GM12878 (cell line): ENCODE measurements at regions not wholly inside any gene's neighbourhood (a gene's known extent, or its start where the extent isn't known, plus 50 kb on each side); places are given as distances from the start of the nearest gene placed in this dataset.

Experiments used
- ATAC-seq: fragments of 200-7000 bp; cut with Tn5 transposase; 3 replicates; pipeline ENCODE4 v1.9.1; 2020; ENCODE audit warnings: mild to moderate bottlenecking, moderate library complexity
- BruUV-seq: library from RNA; stranded (reverse); fragments of 400-500 nt; replicated peaks from 2 replicates; lab custom pipeline; 2021; lab: Mats Ljungman, UMichigan
- CTCF ChIA-PET: fragments of 300-600 bp; sonication (Branson Sonifier 250); formaldehyde crosslinking; extraction: SDS; loops from one replicate; lab custom pipeline; 2021; ENCODE audit warnings: inconsistent platforms; lab: Yijun Ruan, JAX
- POLR2A ChIA-PET: fragments of 350-600 bp; formaldehyde crosslinking; extraction: SDS; loops from one replicate; lab custom pipeline; 2021; ENCODE audit warnings: inconsistent platforms; lab: Charles Lee
- RAD21 ChIA-PET: fragments of 300-600 bp; sonication (Branson Sonifier 250); formaldehyde crosslinking; loops from one replicate; lab custom pipeline; 2023; ENCODE audit warnings: antibody characterized with exemption; ENCODE audit not compliant: unreplicated experiment; lab: Charles Lee
- SMC1A ChIA-PET: fragments of 300-600 bp; sonication (Branson Sonifier 250); formaldehyde crosslinking; loops from one replicate; lab custom pipeline; 2023; ENCODE audit not compliant: unreplicated experiment, uncharacterized antibody; lab: Charles Lee
- DNase-seq: peaks from one replicate; pipeline ENCODE4 v3.0.0-alpha.2; 2011; ENCODE audit warnings: low read depth, low spot score
- FAIRE-seq: peaks from 3 replicates; lab custom pipeline; 2011; peaks lifted over from hg19 to GRCh38; lab: Jason Lieb, UNC
- H2AFZ ChIP-seq: 2 replicates; pipeline ENCODE4 v1.6.0; 2011; ENCODE audit warnings: low read depth, low read length, control low read depth; ENCODE audit not compliant: control insufficient read depth
- H3K27ac ChIP-seq: 2 replicates; pipeline ENCODE4 v1.5.1; 2011; ENCODE audit warnings: control low read depth; ENCODE audit not compliant: control insufficient read depth, insufficient read depth
- H3K27me3 ChIP-seq, 2 experiments: replicated peaks in 1 of 2; 2 replicates each; pipeline versions ENCODE4 v1.6.0 to v1.6.1; 2011; ENCODE audit warnings: low read length in 1 of 2; ENCODE audit not compliant: control insufficient read depth in 2 of 2, insufficient read depth in 2 of 2
- H3K36me3 ChIP-seq, 2 experiments: 2 replicates each; pipeline ENCODE4 v1.5.1; 2011; ENCODE audit warnings: low read length in 1 of 2; ENCODE audit not compliant: control insufficient read depth in 2 of 2, insufficient read depth in 2 of 2
- H3K4me1 ChIP-seq: 2 replicates; pipeline ENCODE4 v1.6.1; 2011; ENCODE audit warnings: mild to moderate bottlenecking, low read length, moderate library complexity, mixed read lengths; ENCODE audit not compliant: control insufficient read depth, insufficient read depth
- H3K4me2 ChIP-seq: 2 replicates; pipeline ENCODE4 v1.6.0; 2011; ENCODE audit warnings: control low read depth; ENCODE audit not compliant: control insufficient read depth, insufficient read depth
- H3K4me3 ChIP-seq: fragments of 200-600 bp; sonication (generic); 2 replicates; pipeline ENCODE4 v1.5.1; 2016
- H3K79me2 ChIP-seq: 2 replicates; pipeline ENCODE4 v1.6.0; 2011; ENCODE audit warnings: low read length; ENCODE audit not compliant: control insufficient read depth, insufficient read depth
- H3K9ac ChIP-seq: 2 replicates; pipeline ENCODE4 v1.8.0; 2011; ENCODE audit warnings: low read length, control low read depth, mixed read lengths; ENCODE audit not compliant: control insufficient read depth, insufficient read depth
- H3K9me3 ChIP-seq: replicated peaks from 3 replicates; pipeline ENCODE4 v1.5.1; 2011; ENCODE audit warnings: mild to moderate bottlenecking, low read length; ENCODE audit not compliant: control insufficient read depth, insufficient read depth
- H4K20me1 ChIP-seq: 2 replicates; pipeline ENCODE4 v1.6.0; 2011; ENCODE audit not compliant: control insufficient read depth, insufficient read depth
- ATF2 ChIP-seq: IDR thresholded peaks from 2 replicates; pipeline ENCODE4 v1.6.1; 2012; ENCODE audit warnings: low read length, inconsistent platforms
- BRCA1 ChIP-seq: IDR thresholded peaks from 2 replicates; pipeline ENCODE4 v1.6.1; 2011; ENCODE audit warnings: low read depth, low read length, improper control_type of control experiment
- CREB1 ChIP-seq: IDR thresholded peaks from 2 replicates; pipeline ENCODE4 v1.6.1; 2012; ENCODE audit warnings: low read depth, mild to moderate bottlenecking, inconsistent platforms
- EGR1 ChIP-seq, 2 experiments: IDR thresholded peaks; 1 replicate in 1 of 2; 2 replicates in 1 of 2; pipeline ENCODE4 v1.6.1; 2011 to 2012; ENCODE audit warnings: low read depth in 2 of 2, low read length in 2 of 2, borderline replicate concordance in 1 of 2, mild to moderate bottlenecking in 1 of 2, moderate library complexity in 1 of 2
- ELK1 ChIP-seq: IDR thresholded peaks from 2 replicates; pipeline ENCODE4 v1.6.1; 2012; ENCODE audit warnings: low read depth, low read length, improper control_type of control experiment
- KAT2A ChIP-seq: conservative IDR thresholded peaks from 2 replicates; pipeline ENCODE4 v1.6.1; 2011; ENCODE audit warnings: low read depth, low read length; ENCODE audit not compliant: control insufficient read depth
- NR2F1 ChIP-seq: fragments of 450-650 bp; conservative IDR thresholded peaks from 2 replicates; pipeline ENCODE4 v1.6.1; 2017; ENCODE audit warnings: mild to moderate bottlenecking
- SIX5 ChIP-seq: IDR thresholded peaks from 2 replicates; pipeline ENCODE4 v1.6.1; 2011; ENCODE audit warnings: mild to moderate bottlenecking, low read depth, low read length, moderate library complexity; ENCODE audit not compliant: severe bottlenecking
- SMC3 ChIP-seq: IDR thresholded peaks from 2 replicates; pipeline ENCODE4 v1.6.1; 2011; ENCODE audit warnings: low read length, improper control_type of control experiment, borderline replicate concordance
- SPI1 ChIP-seq: IDR thresholded peaks from 2 replicates; pipeline ENCODE4 v1.6.1; 2011; ENCODE audit warnings: low read depth, mild to moderate bottlenecking, low read length, moderate library complexity, borderline replicate concordance; ENCODE audit not compliant: insufficient read depth
- TCF3 ChIP-seq: IDR thresholded peaks from 2 replicates; pipeline ENCODE4 v1.6.1; 2012; ENCODE audit warnings: low read depth, mild to moderate bottlenecking, low read length, borderline replicate concordance; ENCODE audit not compliant: insufficient read depth
- TCF7 ChIP-seq: IDR thresholded peaks from 2 replicates; pipeline ENCODE4 v1.6.1; 2014; ENCODE audit warnings: antibody characterized with exemption, borderline replicate concordance
- YBX1 ChIP-seq: fragments of 450-650 bp; IDR thresholded peaks from 2 replicates; pipeline ENCODE4 v1.6.1; 2016; ENCODE audit warnings: antibody characterized with exemption
- YY1 ChIP-seq: IDR thresholded peaks from 2 replicates; pipeline ENCODE4 v1.6.1; 2011; ENCODE audit warnings: low read depth, mild to moderate bottlenecking, low read length
- WGBS: methylation state at CpG from one replicate; pipeline ENCODE4 v1.1.6; 2016; ENCODE audit warnings: low lambda C conversion rate; ENCODE audit not compliant: insufficient replicate concordance, insufficient coverage; ENCODE audit errors: missing lambda C conversion rate; 5-methylcytosine and 5-hydroxymethylcytosine counted together
- in situ Hi-C: fragments of 300-500 bp; cut with MboI; formaldehyde crosslinking; loops from 9 replicates; pipeline ENCODE4 v1.14.3; 2018; ENCODE audit warnings: mixed read lengths
- intact Hi-C: fragments of 100-400 bp; cut with micrococcal nuclease; formaldehyde crosslinking; loops from one replicate; pipeline ENCODE4 v1.14.2; 2022; ENCODE audit not compliant: unreplicated experiment
- TF ChIP-seq, protein P1 (sequence below): fragments of 450-650 bp; IDR thresholded peaks from 2 replicates; pipeline ENCODE4 v1.6.1; 2016; ENCODE audit warnings: mild to moderate bottlenecking
- TF ChIP-seq, protein P2 (sequence below), 3 experiments: IDR thresholded peaks in 2 of 3; conservative IDR thresholded peaks in 1 of 3; 2 replicates each; pipeline ENCODE4 v1.5.1; 2011; ENCODE audit warnings: low read depth in 3 of 3, low read length in 3 of 3, mild to moderate bottlenecking in 3 of 3, control low read depth in 2 of 3, moderate library complexity in 2 of 3, inconsistent platforms in 1 of 3, mixed read lengths in 1 of 3; ENCODE audit not compliant: control insufficient read depth in 2 of 3, insufficient read depth in 1 of 3; ENCODE audit errors: extremely low read depth in 1 of 3

- intact Hi-C loops (no loop called here), in situ Hi-C loops (no loop called here)
- SMC1A ChIA-PET: no interaction called here
- no peaks in the 10 kb centered on the region for H3K9me3 ChIP-seq
- CTCF ChIA-PET: no interaction called here
- H3K9ac ChIP-seq: no peak overlapping the region
- no peak overlapping the region for H3K4me2 ChIP-seq
- RAD21 ChIA-PET: no interaction called here
- POLR2A ChIA-PET: no interaction called here
- no peaks in the 10 kb centered on the region for H3K79me2 ChIP-seq
- TF ChIP-seq SMC3: no peak
- no peak for TF ChIP-seq KAT2A
- no peak for TF ChIP-seq EGR1 (IDR thresholded peaks at IDR 0.05; ENCODE audit: borderline replicate concordance in 1 of 2, low read depth in 2 of 2, low read length in 2 of 2)
- no peak for TF ChIP-seq TCF7
- TF ChIP-seq ELK1: no peak
- no peak for TF ChIP-seq YY1
- no peak for TF ChIP-seq YBX1
- TF ChIP-seq TCF3: no peak
- TF ChIP-seq SIX5: no peak
- TF ChIP-seq ATF2: no peak
- TF ChIP-seq, protein P1, sequence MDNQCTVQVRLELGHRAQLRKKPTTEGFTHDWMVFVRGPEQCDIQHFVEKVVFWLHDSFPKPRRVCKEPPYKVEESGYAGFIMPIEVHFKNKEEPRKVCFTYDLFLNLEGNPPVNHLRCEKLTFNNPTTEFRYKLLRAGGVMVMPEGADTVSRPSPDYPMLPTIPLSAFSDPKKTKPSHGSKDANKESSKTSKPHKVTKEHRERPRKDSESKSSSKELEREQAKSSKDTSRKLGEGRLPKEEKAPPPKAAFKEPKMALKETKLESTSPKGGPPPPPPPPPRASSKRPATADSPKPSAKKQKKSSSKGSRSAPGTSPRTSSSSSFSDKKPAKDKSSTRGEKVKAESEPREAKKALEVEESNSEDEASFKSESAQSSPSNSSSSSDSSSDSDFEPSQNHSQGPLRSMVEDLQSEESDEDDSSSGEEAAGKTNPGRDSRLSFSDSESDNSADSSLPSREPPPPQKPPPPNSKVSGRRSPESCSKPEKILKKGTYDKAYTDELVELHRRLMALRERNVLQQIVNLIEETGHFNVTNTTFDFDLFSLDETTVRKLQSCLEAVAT: no peak
- TF ChIP-seq NR2F1: no peak
- no peak for TF ChIP-seq CREB1
- no peak for TF ChIP-seq SPI1
- no peak for TF ChIP-seq BRCA1
- TF ChIP-seq, protein P2, sequence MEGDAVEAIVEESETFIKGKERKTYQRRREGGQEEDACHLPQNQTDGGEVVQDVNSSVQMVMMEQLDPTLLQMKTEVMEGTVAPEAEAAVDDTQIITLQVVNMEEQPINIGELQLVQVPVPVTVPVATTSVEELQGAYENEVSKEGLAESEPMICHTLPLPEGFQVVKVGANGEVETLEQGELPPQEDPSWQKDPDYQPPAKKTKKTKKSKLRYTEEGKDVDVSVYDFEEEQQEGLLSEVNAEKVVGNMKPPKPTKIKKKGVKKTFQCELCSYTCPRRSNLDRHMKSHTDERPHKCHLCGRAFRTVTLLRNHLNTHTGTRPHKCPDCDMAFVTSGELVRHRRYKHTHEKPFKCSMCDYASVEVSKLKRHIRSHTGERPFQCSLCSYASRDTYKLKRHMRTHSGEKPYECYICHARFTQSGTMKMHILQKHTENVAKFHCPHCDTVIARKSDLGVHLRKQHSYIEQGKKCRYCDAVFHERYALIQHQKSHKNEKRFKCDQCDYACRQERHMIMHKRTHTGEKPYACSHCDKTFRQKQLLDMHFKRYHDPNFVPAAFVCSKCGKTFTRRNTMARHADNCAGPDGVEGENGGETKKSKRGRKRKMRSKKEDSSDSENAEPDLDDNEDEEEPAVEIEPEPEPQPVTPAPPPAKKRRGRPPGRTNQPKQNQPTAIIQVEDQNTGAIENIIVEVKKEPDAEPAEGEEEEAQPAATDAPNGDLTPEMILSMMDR (IDR thresholded peaks at IDR 0.05 in 2 of 3, conservative IDR thresholded peaks at IDR 0.05 in 1 of 3; ENCODE audit: control insufficient read depth in 2 of 3, extremely low read depth in 1 of 3, insufficient read depth in 1 of 3, low read depth in 3 of 3, low read length in 3 of 3): no peak
- no peak for DNase-seq
- no peak for FAIRE-seq
- no peaks in the 10 kb centered on the region; a peak in 2 of 4 replicates for H3K27me3 ChIP-seq
- no peaks in the 10 kb centered on the region for H4K20me1 ChIP-seq
- BruUV-seq: no TSS peak
- 44% methylated on average over 1 of the region's 1 CpG for WGBS
- no peak overlapping the region for H2AFZ ChIP-seq
- no peaks in the 10 kb centered on the region for H3K4me1 ChIP-seq
- ATAC-seq: no peak
- H3K27ac ChIP-seq: no peak overlapping the region
- H3K4me3 ChIP-seq: no peak overlapping the region
- H3K36me3 ChIP-seq: no peaks in the 10 kb centered on the region
Measured at GRCh38 chr10:84076047-84076388, 63.3 kb upstream of the GHITM start.
